GM10266 (cell line): ENCODE measurements at regions not wholly inside any gene's neighbourhood (a gene's known extent, or its start where the extent isn't known, plus 50 kb on each side); places are given as distances from the start of the nearest gene placed in this dataset.

ENCODE experiments used
- DNase-seq: peaks from one replicate; pipeline ENCODE4 v3.0.0; 2012; ENCODE audit errors: extremely low spot score
- TF ChIP-seq, protein P1 (sequence below): IDR thresholded peaks from 2 replicates; pipeline ENCODE4 v1.5.1; 2012; ENCODE audit warnings: mild to moderate bottlenecking, low read depth; ENCODE audit not compliant: control insufficient read depth, insufficient read depth; ENCODE audit errors: missing control alignments

DNA sequence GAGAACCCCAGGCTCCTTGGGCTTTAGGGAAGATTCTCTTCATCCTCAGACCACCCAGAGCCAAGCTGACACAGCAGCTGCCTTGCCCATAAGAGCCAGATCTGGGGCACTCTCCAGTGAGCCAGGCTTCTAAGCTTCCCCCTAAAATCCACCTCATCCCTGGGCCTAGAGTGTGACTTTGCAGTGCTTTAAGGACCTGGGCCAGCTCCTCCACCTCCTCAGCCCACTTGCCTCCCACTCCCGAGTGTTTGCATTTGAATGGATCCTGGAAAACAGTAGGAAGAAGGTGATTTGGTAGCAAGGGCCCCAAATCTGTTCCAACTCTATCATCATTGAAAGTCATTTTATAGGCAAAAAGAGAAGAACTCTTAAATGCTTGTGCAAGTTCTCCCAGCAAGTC, 108.7 kb upstream of the UBL3 start:
- DNase-seq: no peak
- TF ChIP-seq, protein P1, sequence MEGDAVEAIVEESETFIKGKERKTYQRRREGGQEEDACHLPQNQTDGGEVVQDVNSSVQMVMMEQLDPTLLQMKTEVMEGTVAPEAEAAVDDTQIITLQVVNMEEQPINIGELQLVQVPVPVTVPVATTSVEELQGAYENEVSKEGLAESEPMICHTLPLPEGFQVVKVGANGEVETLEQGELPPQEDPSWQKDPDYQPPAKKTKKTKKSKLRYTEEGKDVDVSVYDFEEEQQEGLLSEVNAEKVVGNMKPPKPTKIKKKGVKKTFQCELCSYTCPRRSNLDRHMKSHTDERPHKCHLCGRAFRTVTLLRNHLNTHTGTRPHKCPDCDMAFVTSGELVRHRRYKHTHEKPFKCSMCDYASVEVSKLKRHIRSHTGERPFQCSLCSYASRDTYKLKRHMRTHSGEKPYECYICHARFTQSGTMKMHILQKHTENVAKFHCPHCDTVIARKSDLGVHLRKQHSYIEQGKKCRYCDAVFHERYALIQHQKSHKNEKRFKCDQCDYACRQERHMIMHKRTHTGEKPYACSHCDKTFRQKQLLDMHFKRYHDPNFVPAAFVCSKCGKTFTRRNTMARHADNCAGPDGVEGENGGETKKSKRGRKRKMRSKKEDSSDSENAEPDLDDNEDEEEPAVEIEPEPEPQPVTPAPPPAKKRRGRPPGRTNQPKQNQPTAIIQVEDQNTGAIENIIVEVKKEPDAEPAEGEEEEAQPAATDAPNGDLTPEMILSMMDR: no peak

DNA sequence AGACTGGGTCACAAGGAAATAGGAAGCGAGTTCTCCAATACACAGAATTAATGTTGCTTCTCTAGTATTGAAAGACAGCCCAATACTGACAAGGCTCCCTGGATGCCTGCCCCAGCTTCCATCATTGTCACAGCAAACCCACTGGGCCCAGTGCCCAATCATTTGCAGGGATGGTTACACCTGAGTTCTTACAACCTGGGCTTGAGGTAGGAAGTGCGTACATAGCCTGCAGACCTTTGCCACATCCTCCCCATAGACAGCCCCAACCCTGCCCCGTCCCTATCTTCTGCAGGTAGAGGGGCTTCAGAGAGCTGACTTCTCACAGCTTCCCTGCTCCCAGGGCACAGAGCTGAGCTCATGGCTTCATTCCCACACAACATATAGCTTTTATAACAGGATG, 108.1 kb upstream of the UBL3 start:
- DNase-seq: no peak
- TF ChIP-seq, protein P1: no peak

DNA sequence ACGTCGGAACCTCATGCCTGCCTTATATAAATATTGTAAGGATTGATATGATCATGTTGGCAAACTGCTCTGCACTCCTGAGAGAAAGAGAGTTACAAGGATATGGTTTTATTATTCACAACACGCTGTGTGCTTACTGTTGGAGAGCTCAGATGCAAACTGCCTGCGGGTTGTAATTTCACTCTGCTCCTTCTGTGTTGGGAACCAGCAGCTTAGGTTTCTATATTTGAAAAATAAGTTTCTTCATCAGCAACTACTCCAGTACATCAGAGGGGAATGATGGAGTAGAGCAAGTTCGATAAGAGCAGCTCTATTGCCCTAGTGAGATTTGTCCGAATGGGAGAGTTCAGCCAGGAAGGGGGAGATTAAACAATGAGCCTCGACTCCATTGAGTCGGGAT, 106.9 kb upstream of the UBL3 start:
- TF ChIP-seq, protein P1: no peak
- DNase-seq: no peak

DNA sequence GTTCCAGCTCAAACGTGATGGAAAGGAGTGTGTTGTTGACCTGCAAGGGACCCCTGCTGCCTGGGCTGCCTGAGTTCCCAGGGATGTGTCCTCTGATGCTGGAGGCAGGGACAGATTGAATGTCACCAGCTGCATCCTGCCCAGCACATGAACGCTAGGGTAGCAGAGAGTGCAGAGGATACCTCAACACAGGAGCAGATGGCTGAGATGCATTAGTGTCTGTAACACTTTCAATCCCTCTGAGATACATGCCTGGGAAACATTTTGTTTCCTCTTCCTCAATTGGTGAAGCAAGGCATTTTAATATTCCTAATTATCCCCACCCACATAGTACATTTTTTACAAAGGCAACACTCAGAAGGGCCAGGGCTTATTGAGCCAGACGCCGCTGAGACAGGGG, 106.4 kb upstream of the UBL3 start:
- no peak for DNase-seq
- TF ChIP-seq, protein P1: no peak

DNA sequence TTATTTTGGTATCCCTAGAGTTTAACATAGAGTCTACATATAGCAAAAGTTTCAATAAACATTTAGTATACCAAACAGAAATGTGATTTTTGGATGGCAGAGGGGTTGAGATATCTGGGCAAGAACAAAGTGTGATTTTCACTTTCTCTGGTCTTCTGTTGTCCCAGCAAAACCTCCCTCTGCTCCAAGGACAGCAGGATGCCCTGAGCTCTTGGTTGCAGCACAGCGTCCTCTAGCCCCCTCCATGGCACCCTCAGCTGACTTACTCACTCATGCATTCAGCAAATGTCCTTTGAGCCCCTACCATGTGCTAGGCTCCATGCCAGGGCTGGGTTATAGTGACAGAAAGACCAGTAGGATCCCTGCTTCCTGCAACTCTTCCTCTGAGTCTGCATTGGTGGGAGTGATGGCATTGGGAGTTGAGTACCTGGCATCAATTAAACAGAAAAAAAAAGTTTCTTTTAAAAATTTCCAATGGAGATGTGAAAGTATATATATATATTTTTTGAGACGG, 104.8 kb upstream of the UBL3 start:
- no peak for DNase-seq
- TF ChIP-seq, protein P1: no peak

DNA sequence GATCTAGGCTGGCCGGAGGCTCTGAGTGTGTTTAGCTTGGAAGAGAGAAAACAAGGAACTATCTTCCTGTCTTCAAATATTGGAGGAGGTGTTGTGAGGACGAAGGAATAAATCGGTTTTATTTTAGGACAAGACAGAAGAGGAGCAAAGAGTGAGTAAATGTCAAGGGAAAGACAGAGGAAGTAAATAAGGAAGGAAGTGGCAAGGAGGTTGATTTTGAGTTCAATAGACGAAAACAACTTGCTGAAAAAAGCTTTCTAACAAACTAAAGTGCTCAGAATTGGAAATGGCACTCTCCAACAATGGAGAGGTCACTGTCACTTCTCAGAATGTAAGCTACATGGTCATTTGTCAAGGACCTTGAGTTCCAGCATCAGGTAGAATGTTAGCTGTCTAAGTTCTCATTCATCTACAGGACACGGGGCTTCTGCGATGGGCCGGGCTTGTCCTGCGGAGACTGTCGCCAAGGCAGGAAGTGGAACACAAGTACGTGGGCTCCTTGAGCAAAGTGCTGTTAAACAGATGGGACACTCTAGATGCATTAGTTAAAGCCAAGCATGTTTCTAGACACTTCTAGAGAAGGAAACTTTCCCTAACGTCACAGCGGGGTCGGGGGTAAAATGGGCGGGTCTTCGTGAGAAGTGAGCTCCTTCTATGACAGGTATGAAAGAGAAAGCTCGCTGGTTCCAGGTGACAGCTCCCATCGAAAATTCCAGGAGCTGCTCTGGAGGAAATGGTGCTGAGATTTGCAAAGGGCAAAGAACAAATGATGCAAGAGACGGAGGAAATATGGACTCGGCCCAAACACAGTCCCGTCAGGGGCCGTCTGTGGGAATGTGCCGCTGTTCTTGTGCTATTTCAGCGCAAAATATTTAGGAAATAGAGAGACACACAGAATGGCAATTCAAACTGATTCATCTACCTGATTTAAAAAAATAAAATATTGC, 103.9 kb upstream of the UBL3 start:
- TF ChIP-seq, protein P1: no peak
- DNase-seq: no peak

DNA sequence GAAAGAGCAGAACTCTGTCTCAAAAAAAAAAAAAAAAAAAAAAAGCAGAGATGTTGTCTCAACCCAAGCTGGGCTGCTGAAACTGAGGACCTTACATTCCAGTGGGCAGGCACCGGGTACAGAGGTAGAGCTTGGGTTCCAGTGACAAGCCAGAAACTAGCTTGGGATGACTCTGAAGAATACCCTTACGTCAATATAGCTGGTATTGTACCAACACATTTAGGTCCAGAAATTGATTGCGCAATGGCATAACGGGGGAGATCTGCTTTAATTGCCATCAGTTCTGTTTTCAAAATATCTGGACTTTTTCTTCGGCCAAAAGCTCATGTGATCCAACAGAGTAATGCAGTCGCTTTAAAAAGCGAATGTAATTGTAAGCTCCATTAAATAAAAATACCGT, 103.1 kb upstream of the UBL3 start:
- no peak for DNase-seq

More for the DNA sequence above, 103.1 kb upstream of the UBL3 start:
- TF ChIP-seq, protein P1: no peak
